ENCODE measurements at regions not wholly inside any gene's neighbourhood (a gene's known extent, or its start where the extent isn't known, plus 50 kb on each side); places are given as distances from the start of the nearest gene placed in this dataset.

GRCh38 chr17:83152745-83153611 is 73.6 kb downstream of the METRNL start:
- peaks cover 6% of the 10 kb centered on the region for H3K4me1 Mint-ChIP-seq
- no peaks in the 10 kb centered on the region for H3K4me1 ChIP-seq (ENCODE audit: control insufficient read depth, insufficient read depth, low read length)
- H3K4me3 ChIP-seq (ENCODE audit: low read length): no peak overlapping the region
- H3K27ac ChIP-seq (ENCODE audit: low read depth, low read length): no peak overlapping the region
- H3K9ac ChIP-seq (ENCODE audit: extremely low read depth, low read length, poor library complexity, severe bottlenecking): no peak overlapping the region
- H3K9me3 Mint-ChIP-seq: no peaks in the 10 kb centered on the region
- no peaks in the 10 kb centered on the region for H3K27me3 ChIP-seq (ENCODE audit: control insufficient read depth, insufficient read depth, low read length, poor library complexity, severe bottlenecking)
- no peaks in the 10 kb centered on the region for H3K9me3 ChIP-seq (ENCODE audit: control insufficient read depth, low read length)
- no peak overlapping the region for H3K4me3 Mint-ChIP-seq
- peak; percentile 40 for DNase-seq
- TF ChIP-seq, protein P1, sequence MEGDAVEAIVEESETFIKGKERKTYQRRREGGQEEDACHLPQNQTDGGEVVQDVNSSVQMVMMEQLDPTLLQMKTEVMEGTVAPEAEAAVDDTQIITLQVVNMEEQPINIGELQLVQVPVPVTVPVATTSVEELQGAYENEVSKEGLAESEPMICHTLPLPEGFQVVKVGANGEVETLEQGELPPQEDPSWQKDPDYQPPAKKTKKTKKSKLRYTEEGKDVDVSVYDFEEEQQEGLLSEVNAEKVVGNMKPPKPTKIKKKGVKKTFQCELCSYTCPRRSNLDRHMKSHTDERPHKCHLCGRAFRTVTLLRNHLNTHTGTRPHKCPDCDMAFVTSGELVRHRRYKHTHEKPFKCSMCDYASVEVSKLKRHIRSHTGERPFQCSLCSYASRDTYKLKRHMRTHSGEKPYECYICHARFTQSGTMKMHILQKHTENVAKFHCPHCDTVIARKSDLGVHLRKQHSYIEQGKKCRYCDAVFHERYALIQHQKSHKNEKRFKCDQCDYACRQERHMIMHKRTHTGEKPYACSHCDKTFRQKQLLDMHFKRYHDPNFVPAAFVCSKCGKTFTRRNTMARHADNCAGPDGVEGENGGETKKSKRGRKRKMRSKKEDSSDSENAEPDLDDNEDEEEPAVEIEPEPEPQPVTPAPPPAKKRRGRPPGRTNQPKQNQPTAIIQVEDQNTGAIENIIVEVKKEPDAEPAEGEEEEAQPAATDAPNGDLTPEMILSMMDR (conservative IDR thresholded peaks at IDR 0.05): no peak
- H3K27ac Mint-ChIP-seq: no peak overlapping the region
- H3K36me3 ChIP-seq (ENCODE audit: control insufficient read depth, insufficient read depth, low read length): no peaks in the 10 kb centered on the region
- H3K36me3 Mint-ChIP-seq (ENCODE audit: low read depth): no peaks in the 10 kb centered on the region
- 94% methylated on average over 33 to 64 of the region's 64 CpGs for WGBS, 2 experiments (ENCODE audit: insufficient coverage in 1 of 2, insufficient read length in 1 of 2)
- H3K27me3 Mint-ChIP-seq (ENCODE audit: insufficient read depth): no peaks in the 10 kb centered on the region

DNA sequence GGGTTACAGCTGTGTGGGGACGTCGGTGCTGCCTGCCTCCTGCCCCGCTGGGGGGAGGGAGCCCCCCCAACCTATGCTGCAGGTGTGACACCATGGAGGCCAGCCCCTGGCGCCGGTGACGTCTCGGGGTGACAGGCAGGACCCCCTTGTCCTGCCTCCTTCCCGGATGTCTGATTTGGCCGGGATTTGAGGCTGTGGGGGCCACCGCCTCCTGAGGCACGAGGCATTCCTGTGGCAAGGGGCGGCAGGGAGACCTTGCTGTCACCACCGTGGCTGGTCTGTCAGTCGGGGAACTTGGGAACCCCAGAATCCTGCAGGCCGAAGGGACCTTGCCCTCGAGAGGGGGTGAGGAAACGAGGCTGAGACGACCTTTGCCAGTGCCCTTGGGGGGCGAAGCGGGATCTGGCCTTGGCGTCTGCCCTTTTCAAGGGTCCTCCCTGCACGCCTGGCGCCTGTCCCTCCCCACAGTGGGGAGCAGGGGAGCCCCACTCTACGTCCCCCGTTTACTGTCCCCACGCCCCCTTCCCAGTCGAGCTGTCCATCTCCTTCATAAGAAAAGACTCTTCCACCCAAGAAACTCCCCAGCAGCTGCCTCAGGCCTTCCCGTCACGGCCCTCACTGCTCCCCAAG is 74.4 kb downstream of the METRNL start:
- Mint-ChIP-seq H3K27ac (no peak overlapping the region), H3K36me3 (ENCODE audit: low read depth) (no peaks in the 10 kb centered on the region), H3K27me3 (ENCODE audit: insufficient read depth) (no peaks in the 10 kb centered on the region), H3K4me1 (peaks cover 6% of the 10 kb centered on the region), H3K9me3 (no peaks in the 10 kb centered on the region), H3K4me3 (no peak overlapping the region)
- Histone ChIP-seq H3K36me3 (ENCODE audit: control insufficient read depth, insufficient read depth, low read length) (no peaks in the 10 kb centered on the region), H3K27ac (ENCODE audit: low read depth, low read length) (no peak overlapping the region), H3K4me1 (ENCODE audit: control insufficient read depth, insufficient read depth, low read length) (no peaks in the 10 kb centered on the region), H3K9ac (ENCODE audit: extremely low read depth, low read length, poor library complexity, severe bottlenecking) (no peak overlapping the region), H3K27me3 (ENCODE audit: control insufficient read depth, insufficient read depth, low read length, poor library complexity, severe bottlenecking) (no peaks in the 10 kb centered on the region), H3K4me3 (ENCODE audit: low read length) (no peak overlapping the region), H3K9me3 (ENCODE audit: control insufficient read depth, low read length) (no peaks in the 10 kb centered on the region)
- peak; percentile 41 for DNase-seq
- 89 to 94% methylated on average over 22 to 29 of the region's 29 CpGs for WGBS, 2 experiments (ENCODE audit: insufficient coverage in 1 of 2, insufficient read length in 1 of 2)
- TF ChIP-seq, protein P1 (conservative IDR thresholded peaks at IDR 0.05): no peak

GRCh38 chr17:83154311-83155127 is 75.1 kb downstream of the METRNL start:
- no peak overlapping the region for H3K27ac Mint-ChIP-seq
- no peaks in the 10 kb centered on the region for H3K9me3 ChIP-seq (ENCODE audit: control insufficient read depth, low read length)
- peaks cover 2% of the 10 kb centered on the region for H3K27me3 Mint-ChIP-seq (ENCODE audit: insufficient read depth)
- H3K4me3 Mint-ChIP-seq: no peak overlapping the region
- no peaks in the 10 kb centered on the region for H3K9me3 Mint-ChIP-seq
- H3K4me1 Mint-ChIP-seq: peaks cover 6% of the 10 kb centered on the region
- peak; percentile 45 for DNase-seq
- H3K36me3 Mint-ChIP-seq (ENCODE audit: low read depth): no peaks in the 10 kb centered on the region
- TF ChIP-seq, protein P1 (conservative IDR thresholded peaks at IDR 0.05): no peak
- no peak overlapping the region for H3K27ac ChIP-seq (ENCODE audit: low read depth, low read length)
- no peaks in the 10 kb centered on the region for H3K4me1 ChIP-seq (ENCODE audit: control insufficient read depth, insufficient read depth, low read length)
- H3K27me3 ChIP-seq (ENCODE audit: control insufficient read depth, insufficient read depth, low read length, poor library complexity, severe bottlenecking): no peaks in the 10 kb centered on the region
- WGBS, 2 experiments (ENCODE audit: insufficient coverage in 1 of 2, insufficient read length in 1 of 2): 82 to 100% methylated on average over 1 to 9 of the region's 9 CpGs
- H3K4me3 ChIP-seq (ENCODE audit: low read length): no peak overlapping the region
- H3K36me3 ChIP-seq (ENCODE audit: control insufficient read depth, insufficient read depth, low read length): no peaks in the 10 kb centered on the region
- H3K9ac ChIP-seq (ENCODE audit: extremely low read depth, low read length, poor library complexity, severe bottlenecking): no peak overlapping the region

All from endodermal cell (in vitro differentiated cells).